ENCODE measurements at regions not wholly inside any gene's neighbourhood (a gene's known extent, or its start where the extent isn't known, plus 50 kb on each side); places are given as distances from the start of the nearest gene placed in this dataset.

GRCh38 chr1:59014827-59015226, 231.0 kb upstream of the JUN start:
- no peak for TF ChIP-seq CTCF (conservative IDR thresholded peaks at IDR 0.05; ENCODE audit: low read length)
- no peak for TF ChIP-seq EZH2phosphoT487 (IDR thresholded peaks at IDR 0.05; ENCODE audit: borderline replicate concordance)

Measured in Loucy (cell line).